HPDE6-E6E7 (cell line): ENCODE measurements at regions not wholly inside any gene's neighbourhood (a gene's known extent, or its start where the extent isn't known, plus 50 kb on each side); places are given as distances from the start of the nearest gene placed in this dataset.

Source experiments
- DNase-seq: peaks from one replicate; pipeline ENCODE4 v3.0.0; 2011; ENCODE audit warnings: missing footprints; ENCODE audit errors: extremely low spot score

GRCh38 chr6:44634321-44634720 is 246.8 kb downstream of the CDC5L start:
- DNase-seq = no peak

DNA sequence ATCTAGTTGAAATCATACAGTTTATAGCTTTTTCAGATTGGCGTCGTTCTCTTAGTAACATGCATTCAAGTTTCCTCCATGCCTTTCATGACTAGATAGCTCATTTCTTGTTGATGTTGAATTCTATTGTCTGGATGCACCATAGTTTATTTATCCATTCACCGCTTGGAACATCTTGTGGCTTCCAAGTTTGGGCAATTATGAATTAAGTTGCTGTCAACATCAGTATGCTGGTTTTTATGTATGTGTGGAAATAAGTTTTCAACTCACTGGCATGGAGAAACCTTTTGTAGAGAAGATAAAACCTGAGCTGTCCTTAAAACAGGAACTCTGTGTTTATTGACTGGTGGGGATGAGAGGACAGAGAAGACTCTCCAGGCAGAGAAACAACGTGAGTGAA is 248.0 kb downstream of the CDC5L start:
- no peak for DNase-seq

GRCh38 chr6:44636561-44637248 is 249.2 kb downstream of the CDC5L start:
- DNase-seq = no peak

DNA sequence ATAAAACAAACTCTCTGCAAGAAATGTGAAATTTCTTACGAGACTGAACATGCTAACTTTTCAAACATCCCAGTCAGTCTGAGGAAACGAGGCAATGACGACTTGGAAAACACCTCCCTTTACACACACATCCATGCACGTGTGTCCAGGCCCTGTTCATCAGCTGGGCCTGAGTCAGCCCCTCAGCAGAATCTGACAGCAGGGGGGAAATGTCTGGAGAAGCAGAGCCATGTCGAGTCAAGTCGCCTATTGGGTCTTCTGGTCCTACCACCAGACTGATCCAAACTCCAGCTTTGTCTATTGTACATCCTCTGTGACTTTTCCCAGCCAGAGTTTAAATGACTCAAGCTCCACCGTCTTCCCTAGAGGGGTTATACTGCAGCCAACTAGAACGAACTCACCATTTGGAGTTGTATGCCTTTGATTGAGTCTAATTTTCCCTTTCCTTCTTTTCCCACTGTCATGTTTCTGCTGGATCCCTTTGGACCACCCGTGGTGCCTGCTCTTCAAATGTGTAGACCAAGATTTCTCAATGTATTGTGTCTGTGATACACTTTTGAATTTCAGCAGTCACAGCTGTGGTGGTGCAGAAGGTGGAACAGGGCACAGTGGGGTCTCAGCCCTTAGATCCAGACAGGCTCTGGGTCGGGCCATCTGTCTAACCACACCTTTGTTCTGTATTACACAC is 254.0 kb downstream of the CDC5L start:
- no peak for DNase-seq

DNA sequence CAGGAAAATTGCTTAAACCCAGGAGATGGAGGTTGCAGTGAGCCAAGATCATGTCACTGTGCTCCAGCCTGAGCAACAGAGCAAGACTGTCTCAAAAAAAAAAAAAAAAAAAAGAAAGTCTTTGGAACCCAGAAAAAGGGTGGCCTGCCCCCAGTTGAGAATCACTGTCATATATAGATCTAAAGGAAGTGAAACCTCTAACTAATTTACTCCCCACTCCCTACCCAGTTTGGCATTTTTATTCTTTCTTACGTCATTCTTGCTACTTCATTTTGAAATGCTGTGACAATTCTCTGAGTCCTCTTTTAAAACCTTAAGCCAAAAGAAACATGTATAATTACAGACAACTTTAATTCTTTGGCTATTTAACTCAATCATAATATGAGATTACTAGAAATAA is 254.8 kb downstream of the CDC5L start:
- DNase-seq = no peak

DNA sequence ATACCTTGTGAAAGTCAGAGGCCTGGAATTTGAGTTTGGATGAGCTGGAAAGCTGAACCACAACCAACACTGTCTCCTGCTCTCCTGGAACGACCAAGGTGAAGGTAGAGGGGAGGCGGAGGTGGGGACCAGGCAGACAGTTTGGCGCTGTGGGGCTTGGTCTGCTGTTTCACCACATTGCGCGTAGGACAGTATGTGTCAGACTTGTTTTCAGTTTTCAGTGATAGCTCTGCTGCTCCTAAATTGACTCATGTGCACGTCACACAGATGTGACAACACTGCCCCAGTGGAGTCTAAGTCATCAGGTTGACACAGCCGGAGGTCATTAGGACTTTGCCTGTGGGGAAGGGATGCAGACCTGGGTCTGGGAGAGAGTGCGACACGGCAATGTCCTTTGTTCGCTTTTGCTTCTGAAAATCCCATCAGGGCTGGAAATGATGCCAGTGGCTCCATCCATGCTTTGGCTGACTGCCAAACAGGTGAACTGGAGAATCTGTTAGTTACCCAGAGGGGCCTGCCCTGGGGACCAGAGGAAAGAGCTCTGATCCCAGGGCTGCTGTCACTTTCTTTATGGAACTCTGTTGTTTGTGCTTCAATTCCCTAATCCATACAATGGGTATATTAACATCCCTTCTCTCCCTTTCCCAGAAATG is 255.5 kb downstream of the CDC5L start:
- DNase-seq = no peak

DNA sequence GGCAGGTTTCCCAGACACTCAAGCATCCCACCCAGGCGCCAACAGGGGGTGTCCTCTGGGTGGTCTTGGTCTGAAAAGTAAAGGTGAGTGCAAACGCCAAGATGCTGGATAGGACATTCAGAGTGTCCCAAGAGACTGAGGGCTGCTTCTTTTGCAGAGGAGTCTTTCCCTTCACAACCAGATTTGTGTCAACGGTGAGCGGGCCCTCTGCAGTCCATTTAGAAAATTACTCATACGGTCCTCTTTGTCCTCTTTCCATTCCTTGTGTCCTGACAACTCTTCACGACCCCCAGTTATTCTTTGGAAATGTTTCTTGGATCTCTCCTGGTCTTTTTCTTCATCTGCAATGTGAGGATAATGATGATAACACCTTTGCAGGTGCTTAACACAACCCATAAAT is 257.8 kb downstream of the CDC5L start:
- DNase-seq = no peak

DNA sequence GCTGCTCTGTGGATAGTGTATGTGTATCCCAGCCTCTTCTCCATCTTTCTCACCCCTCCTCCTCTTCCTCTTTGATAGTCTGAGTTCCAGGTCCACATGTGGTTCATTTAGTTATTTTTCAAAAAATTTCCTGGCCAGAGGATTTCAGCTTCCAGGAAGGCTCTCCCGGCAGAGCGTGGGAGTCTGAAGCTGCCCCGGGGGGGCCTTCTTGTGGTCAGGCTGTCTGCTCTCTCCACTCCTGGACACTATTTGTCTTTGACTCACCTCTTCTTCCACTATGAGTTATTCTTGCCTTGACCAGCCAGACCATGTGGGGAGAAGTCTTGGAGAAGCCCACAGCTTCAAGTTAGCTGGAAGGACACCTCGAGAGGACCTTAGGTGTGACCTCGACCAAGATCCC is 258.8 kb downstream of the CDC5L start:
- DNase-seq = no peak

GRCh38 chr6:44649365-44650025 is 262.0 kb downstream of the CDC5L start:
- no peak for DNase-seq

- no peak for DNase-seq
Measured at GRCh38 chr6:44650495-44650894, 263.0 kb downstream of the CDC5L start.

GRCh38 chr6:44650947-44651346 is 263.4 kb downstream of the CDC5L start:
- no peak for DNase-seq

DNA sequence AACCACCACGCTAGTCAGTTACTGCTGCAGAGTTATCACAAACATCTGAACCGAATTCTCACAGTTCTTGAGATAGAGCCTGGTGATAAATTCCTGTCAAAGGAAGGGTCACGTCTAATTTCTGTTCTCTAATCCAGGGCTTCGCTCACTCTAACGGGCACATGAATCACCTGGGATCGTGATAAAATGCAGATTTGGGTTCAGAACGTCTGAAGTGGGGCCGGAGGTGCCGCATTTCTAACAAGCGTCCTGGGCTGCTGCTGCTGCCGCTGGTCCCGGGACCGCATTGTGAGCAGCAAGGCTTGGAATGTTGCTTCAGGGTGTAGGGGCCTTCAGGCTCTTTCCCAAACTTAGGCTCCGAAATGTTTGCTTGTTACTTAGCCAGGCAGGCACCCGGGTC is 264.1 kb downstream of the CDC5L start:
- DNase-seq = no peak

GRCh38 chr6:44652547-44652946 is 265.0 kb downstream of the CDC5L start:
- no peak for DNase-seq

GRCh38 chr6:44653091-44653490 is 265.6 kb downstream of the CDC5L start:
- DNase-seq = no peak

DNA sequence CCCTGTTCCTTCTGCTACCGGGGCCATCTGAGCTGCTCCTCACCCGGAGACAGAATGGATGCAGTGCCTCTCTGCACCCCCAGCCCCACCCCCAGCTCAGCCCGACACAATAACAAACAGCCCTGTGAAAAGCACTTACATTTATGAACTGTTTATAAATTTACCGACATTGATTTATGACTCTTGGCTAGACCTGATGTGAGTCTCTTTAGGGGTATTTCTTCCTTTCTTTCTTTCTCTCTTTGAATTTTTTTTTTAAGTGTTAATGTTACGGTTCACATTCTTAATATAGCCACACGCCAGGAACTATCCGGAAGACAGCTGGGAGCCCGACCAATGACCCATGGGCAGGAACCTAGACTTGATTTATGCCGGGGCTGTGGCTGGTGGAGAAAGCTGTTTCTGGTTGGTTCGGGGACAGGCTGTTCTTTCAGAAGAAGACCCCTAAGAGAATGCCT is 266.3 kb downstream of the CDC5L start:
- DNase-seq = no peak

GRCh38 chr6:44655412-44656342 is 268.2 kb downstream of the CDC5L start:
- peak; percentile 47 for DNase-seq

DNA sequence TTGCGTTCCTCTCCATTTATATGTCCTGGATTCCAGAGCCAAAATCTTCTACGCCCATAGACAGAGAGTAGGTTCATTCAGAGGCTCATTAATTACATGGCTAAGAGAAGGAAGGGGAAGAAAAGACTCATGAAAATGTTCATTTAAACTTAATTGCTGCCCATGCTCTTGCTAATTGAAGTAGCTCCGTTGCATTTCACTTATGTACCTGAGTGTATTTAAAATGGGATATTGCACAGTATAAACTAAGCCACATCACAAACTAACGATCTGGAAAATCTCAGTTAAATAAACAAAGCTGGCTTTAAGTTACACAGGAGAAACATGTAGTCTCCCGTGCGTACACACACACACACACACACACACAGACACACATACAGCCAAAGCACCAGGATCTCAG is 269.2 kb downstream of the CDC5L start:
- DNase-seq = no peak

- no peak for DNase-seq
Measured at GRCh38 chr6:44657206-44657819, 269.8 kb downstream of the CDC5L start.

GRCh38 chr6:44658571-44658970 is 271.1 kb downstream of the CDC5L start:
- DNase-seq = no peak

GRCh38 chr6:44659726-44660125 is 272.2 kb downstream of the CDC5L start:
- no peak for DNase-seq
